GM13976 (cell line): ENCODE measurements at regions not wholly inside any gene's neighbourhood (a gene's known extent, or its start where the extent isn't known, plus 50 kb on each side); places are given as distances from the start of the nearest gene placed in this dataset.

Experiments used
- DNase-seq: peaks from one replicate; pipeline ENCODE4 v3.0.0; 2012; ENCODE audit warnings: low spot score
- in situ Hi-C: fragments of 300-500 bp; cut with MboI; formaldehyde crosslinking; loops from one replicate; pipeline ENCODE4 v1.12.0; 2022; ENCODE audit warnings: low sequenced_read_pairs, mixed read lengths, inconsistent platforms; ENCODE audit not compliant: unreplicated experiment
- TF ChIP-seq, protein P1 (sequence below): IDR thresholded peaks from 2 replicates; pipeline ENCODE4 v1.5.1; 2012; ENCODE audit warnings: borderline replicate concordance, mild to moderate bottlenecking; ENCODE audit not compliant: insufficient read depth; ENCODE audit errors: extremely low read depth, missing control alignments, control extremely low read depth

DNA sequence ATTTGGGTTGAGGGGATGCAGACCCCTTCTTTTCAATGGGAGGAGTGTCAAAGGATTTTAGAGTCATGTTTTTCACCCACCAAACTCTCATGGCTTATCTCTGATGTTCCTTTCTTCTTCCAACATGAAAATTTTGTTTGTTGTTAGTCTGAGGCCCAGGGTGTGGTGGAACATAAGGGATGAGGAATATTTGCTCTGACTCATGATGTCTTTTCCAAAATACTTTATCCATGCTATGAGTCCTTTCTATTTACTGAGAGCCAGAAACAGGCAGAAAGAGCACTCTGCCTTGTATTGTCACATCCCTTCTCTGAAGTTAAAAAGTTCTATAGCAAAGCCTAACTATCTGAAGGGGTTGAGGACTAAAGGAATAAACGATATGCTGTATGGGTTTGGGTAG lies 61.6 kb upstream of the GYPA start:
- TF ChIP-seq, protein P1, sequence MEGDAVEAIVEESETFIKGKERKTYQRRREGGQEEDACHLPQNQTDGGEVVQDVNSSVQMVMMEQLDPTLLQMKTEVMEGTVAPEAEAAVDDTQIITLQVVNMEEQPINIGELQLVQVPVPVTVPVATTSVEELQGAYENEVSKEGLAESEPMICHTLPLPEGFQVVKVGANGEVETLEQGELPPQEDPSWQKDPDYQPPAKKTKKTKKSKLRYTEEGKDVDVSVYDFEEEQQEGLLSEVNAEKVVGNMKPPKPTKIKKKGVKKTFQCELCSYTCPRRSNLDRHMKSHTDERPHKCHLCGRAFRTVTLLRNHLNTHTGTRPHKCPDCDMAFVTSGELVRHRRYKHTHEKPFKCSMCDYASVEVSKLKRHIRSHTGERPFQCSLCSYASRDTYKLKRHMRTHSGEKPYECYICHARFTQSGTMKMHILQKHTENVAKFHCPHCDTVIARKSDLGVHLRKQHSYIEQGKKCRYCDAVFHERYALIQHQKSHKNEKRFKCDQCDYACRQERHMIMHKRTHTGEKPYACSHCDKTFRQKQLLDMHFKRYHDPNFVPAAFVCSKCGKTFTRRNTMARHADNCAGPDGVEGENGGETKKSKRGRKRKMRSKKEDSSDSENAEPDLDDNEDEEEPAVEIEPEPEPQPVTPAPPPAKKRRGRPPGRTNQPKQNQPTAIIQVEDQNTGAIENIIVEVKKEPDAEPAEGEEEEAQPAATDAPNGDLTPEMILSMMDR, result no peak
- in situ Hi-C loops, result no loop called here
- no peak for DNase-seq

DNA sequence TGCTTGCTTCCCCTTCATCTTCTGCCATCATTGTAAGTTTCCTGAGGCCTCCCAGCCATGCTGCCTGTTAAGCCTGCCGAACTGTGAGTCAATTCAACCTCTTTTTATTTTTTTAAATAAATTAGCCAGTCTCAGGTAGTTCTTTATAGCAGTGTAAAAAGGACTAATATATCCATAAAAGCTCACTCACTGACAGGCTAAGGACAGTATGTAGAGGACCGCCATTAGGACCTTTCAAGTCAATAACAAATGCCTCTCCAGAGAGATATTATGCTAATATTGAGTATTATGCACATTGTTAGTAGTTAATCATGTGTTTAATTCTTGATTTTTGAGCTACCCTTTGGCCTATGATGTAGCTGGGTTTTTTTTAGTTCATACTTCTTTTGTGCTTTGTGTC lies 62.6 kb upstream of the GYPA start:
- in situ Hi-C loops, result no loop called here
- TF ChIP-seq, protein P1, result no peak
- no peak for DNase-seq

DNA sequence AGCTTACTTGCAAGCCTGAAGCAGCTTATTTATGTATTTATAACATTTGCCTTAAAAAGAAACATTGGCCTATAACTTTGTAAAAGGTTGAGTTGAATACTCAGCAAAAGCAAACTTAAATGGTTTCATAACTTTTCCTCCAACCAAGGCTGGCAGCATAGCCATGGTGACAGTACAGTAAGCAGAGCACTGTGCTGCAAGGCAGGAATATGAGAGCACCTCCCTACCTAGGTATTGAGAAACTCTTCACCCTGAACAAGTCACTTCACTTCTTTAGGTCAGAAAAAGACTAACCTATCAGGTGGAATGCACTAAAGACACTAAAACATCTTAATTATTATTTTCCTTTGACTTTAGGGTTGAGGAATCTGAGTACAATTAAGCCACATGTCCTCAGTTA lies 63.9 kb upstream of the GYPA start:
- in situ Hi-C loops, result no loop called here

DNA sequence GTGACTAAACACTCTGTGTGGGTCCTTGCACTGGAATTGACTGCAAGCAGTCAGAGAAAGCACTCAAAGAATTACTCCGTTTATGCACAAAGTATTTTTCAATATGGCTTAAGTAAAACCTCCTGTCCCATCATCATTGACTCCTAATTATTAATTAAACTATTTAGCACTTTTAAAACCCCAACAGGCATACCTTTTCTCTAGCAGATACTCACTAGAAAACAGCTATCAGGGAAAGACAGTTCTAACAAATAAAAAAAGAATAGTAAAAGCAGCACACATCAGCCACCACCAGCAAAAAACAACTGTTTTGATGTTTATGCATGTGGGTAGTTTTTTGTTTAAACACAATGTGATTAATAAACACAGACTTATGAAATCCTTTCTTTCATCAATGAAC lies 66.2 kb upstream of the GYPA start:
- no peak for DNase-seq
- TF ChIP-seq, protein P1, result no peak
- in situ Hi-C loops, result no loop called here

More for the DNA sequence above, 63.9 kb upstream of the GYPA start:
- DNase-seq, result no peak
- TF ChIP-seq, protein P1, result no peak

DNA sequence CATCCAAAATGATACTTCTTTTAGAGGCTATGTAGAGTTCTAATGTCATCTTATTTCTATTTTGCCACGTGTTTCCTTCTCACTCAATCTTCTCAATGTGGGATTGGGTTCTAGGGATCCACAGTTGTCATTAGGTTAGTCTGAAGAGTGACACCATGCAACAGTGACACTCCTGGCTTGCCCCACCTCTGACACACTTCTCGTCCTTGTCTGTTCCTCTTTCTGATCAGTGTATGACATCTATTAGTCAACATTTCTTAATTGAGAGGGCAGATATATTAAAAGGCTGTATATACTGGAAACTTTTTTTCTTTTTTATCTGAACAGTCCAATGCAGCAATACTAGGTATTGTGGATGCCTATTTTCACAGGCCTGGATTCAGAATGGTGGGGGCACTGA lies 67.6 kb upstream of the GYPA start:
- no peak for DNase-seq
- in situ Hi-C loops, result no loop called here
- TF ChIP-seq, protein P1, result no peak

DNA sequence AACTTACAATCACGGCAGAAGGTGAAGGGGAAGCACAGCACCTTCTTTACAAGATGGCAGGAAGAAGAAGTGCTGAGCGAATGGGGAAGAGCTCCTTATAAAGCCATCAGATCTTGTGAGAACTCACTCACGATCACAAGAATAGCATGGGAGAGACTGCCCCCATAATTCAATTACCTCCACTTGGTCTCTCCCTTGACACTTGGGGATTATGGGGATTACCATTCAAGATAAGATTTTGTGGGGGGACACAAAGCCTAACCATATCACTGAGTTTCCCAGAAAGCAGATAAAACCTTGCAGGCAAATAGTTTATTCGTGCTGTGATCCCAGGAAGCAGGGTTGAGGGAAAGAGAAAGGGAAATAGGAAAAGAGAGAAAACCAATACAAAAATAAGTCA lies 69.0 kb upstream of the GYPA start:
- no peak for DNase-seq
- in situ Hi-C loops, result no loop called here
- TF ChIP-seq, protein P1, result no peak

DNA sequence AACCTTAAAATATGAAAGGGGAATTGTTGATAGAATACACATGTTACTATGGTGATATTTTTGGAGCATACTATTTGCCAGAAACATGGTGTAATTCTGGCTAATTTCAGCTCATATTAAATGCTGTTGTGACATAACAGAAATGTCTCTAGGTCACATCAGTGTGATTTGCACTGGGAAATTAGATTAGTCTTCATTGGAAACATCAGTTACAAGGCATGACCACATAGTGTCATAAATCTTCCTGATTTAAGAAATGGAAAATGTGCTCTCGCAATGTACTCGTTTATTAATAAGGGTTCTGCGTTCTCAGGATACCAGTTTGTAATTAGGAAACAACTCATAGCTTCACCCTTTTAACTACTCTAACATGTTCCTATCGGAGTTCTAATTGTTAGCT lies 72.9 kb upstream of the GYPA start:
- TF ChIP-seq, protein P1, result no peak

More for the DNA sequence above, 72.9 kb upstream of the GYPA start:
- no peak for DNase-seq
- in situ Hi-C loops, result no loop called here
